PC-3 (cell line): ENCODE measurements at regions not wholly inside any gene's neighbourhood (a gene's known extent, or its start where the extent isn't known, plus 50 kb on each side); places are given as distances from the start of the nearest gene placed in this dataset.

Experiments used
- CTCF ChIP-seq: fragments of 300-600 bp; sonication (generic); conservative IDR thresholded peaks from 2 replicates; pipeline ENCODE4 v1.5.1; 2017; ENCODE audit warnings: antibody characterized with exemption, low read depth, mild to moderate bottlenecking, low read length
- EZH2 ChIP-seq: fragments of 300-600 bp; sonication (generic); IDR thresholded peaks from one replicate; pipeline ENCODE4 v1.6.1; 2017; ENCODE audit warnings: antibody characterized with exemption, mild to moderate bottlenecking, low read length; ENCODE audit not compliant: unreplicated experiment
- EZH2phosphoT487 ChIP-seq: fragments of 300-600 bp; sonication (generic); IDR thresholded peaks from 2 replicates; pipeline ENCODE4 v1.6.1; 2018; ENCODE audit warnings: mild to moderate bottlenecking, antibody characterized with exemption, low read length, borderline replicate concordance

GRCh38 chr3:180378496-180378895 lies 223.5 kb upstream of the TTC14 start:
- TF ChIP-seq CTCF (no peak), EZH2 (no peak), EZH2phosphoT487 (no peak)
